ENCODE measurements at regions not wholly inside any gene's neighbourhood (a gene's known extent, or its start where the extent isn't known, plus 50 kb on each side); places are given as distances from the start of the nearest gene placed in this dataset.

- POLR2A ChIA-PET, result no interaction called here
- CTCF ChIA-PET, result no interaction called here
Measured at GRCh38 chr4:138032222-138032621, 209.9 kb downstream of the SLC7A11 start.

GRCh38 chr4:138030375-138030774, 211.8 kb downstream of the SLC7A11 start:
- CTCF ChIA-PET, result no interaction called here
- POLR2A ChIA-PET, result no interaction called here

- POLR2A ChIA-PET, result no interaction called here
- CTCF ChIA-PET, result no interaction called here
Measured at GRCh38 chr4:138028923-138029322, 213.2 kb downstream of the SLC7A11 start.

- POLR2A ChIA-PET, result no interaction called here
- CTCF ChIA-PET, result no interaction called here
Measured at GRCh38 chr4:138021139-138021830, 220.9 kb downstream of the SLC7A11 start.

- POLR2A ChIA-PET, result no interaction called here
- CTCF ChIA-PET, result no interaction called here
Measured at GRCh38 chr4:138014590-138015288, 227.4 kb downstream of the SLC7A11 start.

- CTCF ChIA-PET, result no interaction called here
- POLR2A ChIA-PET, result no interaction called here
Measured at GRCh38 chr4:138013625-138014024, 228.5 kb downstream of the SLC7A11 start.

- CTCF ChIA-PET, result no interaction called here
Measured at GRCh38 chr4:138010639-138011038, 231.5 kb downstream of the SLC7A11 start.

GRCh38 chr4:138007572-138007971, 234.6 kb downstream of the SLC7A11 start:
- ChIA-PET POLR2A (no interaction called here), CTCF (no interaction called here)

More at GRCh38 chr4:138010639-138011038, 231.5 kb downstream of the SLC7A11 start:
- POLR2A ChIA-PET, result no interaction called here

GRCh38 chr4:138005486-138005885, 236.7 kb downstream of the SLC7A11 start:
- ChIA-PET POLR2A (no interaction called here), CTCF (no interaction called here)

- ChIA-PET CTCF (no interaction called here), POLR2A (no interaction called here)
Measured at GRCh38 chr4:138003248-138003647, 238.9 kb downstream of the SLC7A11 start.

GRCh38 chr4:137998666-137999429, 243.3 kb downstream of the SLC7A11 start:
- CTCF ChIA-PET, result no interaction called here
- POLR2A ChIA-PET, result no interaction called here

GRCh38 chr4:137997496-137997895, 244.7 kb downstream of the SLC7A11 start:
- POLR2A ChIA-PET, result no interaction called here
- CTCF ChIA-PET, result no interaction called here

GRCh38 chr4:137994853-137995252, 247.3 kb downstream of the SLC7A11 start:
- POLR2A ChIA-PET, result no interaction called here
- CTCF ChIA-PET, result no interaction called here

- ChIA-PET POLR2A (no interaction called here), CTCF (no interaction called here)
Measured at GRCh38 chr4:137993232-137993631, 248.9 kb downstream of the SLC7A11 start.

- ChIA-PET CTCF (no interaction called here), POLR2A (no interaction called here)
Measured at GRCh38 chr4:137981277-137981676, 260.9 kb downstream of the SLC7A11 start.

- ChIA-PET CTCF (no interaction called here), POLR2A (no interaction called here)
Measured at GRCh38 chr4:137980641-137981040, 261.5 kb downstream of the SLC7A11 start.

- ChIA-PET CTCF (no interaction called here), POLR2A (no interaction called here)
Measured at GRCh38 chr4:137979938-137980337, 262.2 kb downstream of the SLC7A11 start.

GRCh38 chr4:137968956-137969678, 273.0 kb downstream of the SLC7A11 start:
- CTCF ChIA-PET, result no interaction called here

GRCh38 chr4:137967480-137968190, 274.5 kb downstream of the SLC7A11 start:
- POLR2A ChIA-PET, result no interaction called here
- CTCF ChIA-PET, result no interaction called here

More at GRCh38 chr4:137968956-137969678, 273.0 kb downstream of the SLC7A11 start:
- POLR2A ChIA-PET, result no interaction called here

- ChIA-PET CTCF (no interaction called here), POLR2A (no interaction called here)
Measured at GRCh38 chr4:137966504-137966903, 275.6 kb downstream of the SLC7A11 start.

Data from activated CD8-positive, alpha-beta memory T cell treated with anti-CD3 and anti-CD28 coated beads for 36 hours (primary cell).